AG09309 (cell line): ENCODE measurements at regions not wholly inside any gene's neighbourhood (a gene's known extent, or its start where the extent isn't known, plus 50 kb on each side); places are given as distances from the start of the nearest gene placed in this dataset.

Experiments
- DNase-seq: peaks from one replicate; pipeline ENCODE4 v3.0.0-alpha.2; 2010; ENCODE audit warnings: low read depth
- H3K4me3 ChIP-seq: 2 replicates; pipeline ENCODE4 v1.5.1; 2011; ENCODE audit warnings: mild to moderate bottlenecking, low read depth, low read length, moderate library complexity; ENCODE audit not compliant: control insufficient read depth
- TF ChIP-seq, protein P1 (sequence below): IDR thresholded peaks from 2 replicates; pipeline ENCODE4 v1.5.1; 2011; ENCODE audit warnings: mild to moderate bottlenecking, low read depth, low read length, inconsistent platforms; ENCODE audit not compliant: insufficient read depth, control insufficient read depth; ENCODE audit errors: missing control alignments

DNA sequence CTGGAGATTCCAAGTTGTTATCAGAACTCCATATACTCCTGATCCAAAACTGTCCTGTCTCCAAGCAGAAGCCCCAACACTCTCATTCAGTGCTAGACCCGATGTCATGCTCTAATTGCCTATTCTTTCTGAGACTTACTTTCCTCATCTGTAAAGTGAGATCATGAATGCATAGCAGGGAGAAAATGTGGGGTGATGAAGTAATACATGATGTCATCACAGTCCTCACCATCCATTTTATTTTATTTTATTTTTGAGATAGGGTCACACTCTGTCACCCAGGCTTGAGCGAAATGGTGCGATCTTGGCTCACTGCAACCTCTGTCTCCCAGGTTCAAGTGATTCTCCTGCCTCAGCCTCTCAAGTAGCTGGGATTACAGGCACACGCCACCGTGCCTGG lies 1554.0 kb upstream of the ADGRL3 start:
- TF ChIP-seq, protein P1, sequence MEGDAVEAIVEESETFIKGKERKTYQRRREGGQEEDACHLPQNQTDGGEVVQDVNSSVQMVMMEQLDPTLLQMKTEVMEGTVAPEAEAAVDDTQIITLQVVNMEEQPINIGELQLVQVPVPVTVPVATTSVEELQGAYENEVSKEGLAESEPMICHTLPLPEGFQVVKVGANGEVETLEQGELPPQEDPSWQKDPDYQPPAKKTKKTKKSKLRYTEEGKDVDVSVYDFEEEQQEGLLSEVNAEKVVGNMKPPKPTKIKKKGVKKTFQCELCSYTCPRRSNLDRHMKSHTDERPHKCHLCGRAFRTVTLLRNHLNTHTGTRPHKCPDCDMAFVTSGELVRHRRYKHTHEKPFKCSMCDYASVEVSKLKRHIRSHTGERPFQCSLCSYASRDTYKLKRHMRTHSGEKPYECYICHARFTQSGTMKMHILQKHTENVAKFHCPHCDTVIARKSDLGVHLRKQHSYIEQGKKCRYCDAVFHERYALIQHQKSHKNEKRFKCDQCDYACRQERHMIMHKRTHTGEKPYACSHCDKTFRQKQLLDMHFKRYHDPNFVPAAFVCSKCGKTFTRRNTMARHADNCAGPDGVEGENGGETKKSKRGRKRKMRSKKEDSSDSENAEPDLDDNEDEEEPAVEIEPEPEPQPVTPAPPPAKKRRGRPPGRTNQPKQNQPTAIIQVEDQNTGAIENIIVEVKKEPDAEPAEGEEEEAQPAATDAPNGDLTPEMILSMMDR: no peak
- no peak for DNase-seq
- H3K4me3 ChIP-seq: no peak overlapping the region

DNA sequence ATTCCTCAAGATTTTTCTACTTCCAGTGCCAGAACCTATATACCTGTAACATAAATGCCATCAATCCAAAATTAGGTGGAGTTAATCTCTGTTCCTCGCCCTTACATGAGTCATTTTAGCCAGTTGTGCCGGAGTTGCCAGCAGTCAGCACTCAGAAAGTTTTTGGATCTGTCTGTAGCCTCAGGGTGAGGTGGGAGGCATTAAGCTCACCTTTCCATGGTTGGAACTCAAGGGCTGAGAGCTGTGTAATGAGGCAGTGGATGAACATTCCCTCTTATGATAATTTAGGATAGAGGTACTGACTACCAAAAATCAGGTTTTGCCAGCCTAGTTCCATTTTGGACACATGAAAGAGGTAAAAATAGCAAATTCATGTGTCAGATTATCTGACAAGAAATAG lies 1553.1 kb upstream of the ADGRL3 start:
- no peak for DNase-seq

DNA sequence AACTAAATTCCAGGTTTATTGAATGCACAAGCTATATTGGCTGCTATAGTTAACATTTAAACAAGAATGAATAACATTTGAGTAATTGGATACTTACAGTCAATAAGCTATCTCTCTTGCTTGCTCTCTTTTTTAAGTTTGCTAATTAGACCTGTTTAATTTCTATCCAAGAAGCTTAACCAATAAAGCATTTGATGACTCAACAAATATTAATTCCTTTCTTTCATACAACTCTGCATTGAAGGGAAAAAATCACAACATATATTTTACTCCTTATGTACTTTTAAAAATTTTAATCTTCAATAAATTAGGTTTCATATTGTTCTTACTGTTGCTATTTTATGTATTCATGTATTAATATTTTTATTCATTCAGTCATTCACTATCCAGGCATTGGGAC lies 1552.6 kb upstream of the ADGRL3 start:
- no peak for DNase-seq
- TF ChIP-seq, protein P1: no peak
- no peak overlapping the region for H3K4me3 ChIP-seq

More for the DNA sequence above, 1553.1 kb upstream of the ADGRL3 start:
- no peak overlapping the region for H3K4me3 ChIP-seq
- TF ChIP-seq, protein P1: no peak

DNA sequence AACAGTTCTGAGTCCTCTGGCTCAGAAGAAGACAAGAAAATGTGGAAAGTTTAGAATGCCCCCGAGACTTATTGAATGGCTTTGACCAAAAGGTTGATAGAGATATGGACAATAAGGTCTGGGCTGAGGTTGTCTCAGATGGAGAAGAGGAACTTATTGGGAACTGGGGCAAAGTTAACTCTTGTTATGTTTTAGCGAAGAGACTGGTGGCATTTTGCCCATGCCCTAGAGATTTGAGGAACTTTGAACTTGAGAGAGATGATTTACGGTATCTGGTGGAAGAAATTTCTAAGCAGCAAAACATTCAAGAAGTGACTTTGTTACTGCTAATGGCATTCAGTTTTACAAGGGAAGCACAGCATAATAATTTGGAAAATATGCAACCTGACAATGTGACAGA lies 1549.3 kb upstream of the ADGRL3 start:
- H3K4me3 ChIP-seq: no peak overlapping the region
- no peak for DNase-seq
- TF ChIP-seq, protein P1: no peak

DNA sequence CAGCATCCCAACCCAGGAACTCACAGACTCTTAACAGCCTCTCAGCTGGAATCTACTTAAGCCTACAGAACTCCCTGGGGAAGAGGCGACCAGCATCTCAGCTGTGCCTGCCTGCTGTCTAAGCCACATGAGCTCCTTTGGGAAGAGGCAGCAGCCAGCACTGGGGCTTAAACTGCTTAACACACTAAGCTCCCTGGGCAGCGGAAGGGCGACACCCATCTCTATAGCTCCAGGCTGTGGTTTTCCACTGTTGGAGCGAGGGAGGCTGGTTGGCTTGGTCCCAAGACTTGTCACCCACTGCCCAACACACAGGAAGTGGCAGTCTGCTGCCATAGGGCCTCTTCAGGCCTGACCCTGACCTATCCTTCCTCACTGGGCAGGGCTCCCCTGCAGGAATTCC lies 1544.1 kb upstream of the ADGRL3 start:
- no peak overlapping the region for H3K4me3 ChIP-seq
- no peak for DNase-seq
- TF ChIP-seq, protein P1: no peak

DNA sequence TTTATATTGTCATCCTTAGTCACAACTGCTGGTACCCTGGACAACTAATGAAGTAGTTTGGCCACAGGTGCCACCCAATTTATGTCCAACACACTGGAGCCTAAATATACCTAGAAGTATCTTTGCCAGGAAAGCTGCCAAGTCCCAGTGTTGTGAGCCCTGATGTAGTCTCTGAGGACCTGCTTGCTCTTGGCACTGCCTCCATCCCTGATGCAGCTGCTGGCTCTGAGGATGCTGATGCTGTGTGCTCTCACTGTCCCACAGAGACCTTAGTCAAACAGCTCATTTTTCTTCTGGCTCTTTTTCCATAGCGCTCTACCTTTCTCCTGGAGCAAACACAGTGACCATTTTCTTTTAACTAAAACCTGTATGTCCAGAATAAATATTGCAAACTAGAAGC lies 1535.4 kb upstream of the ADGRL3 start:
- no peak overlapping the region for H3K4me3 ChIP-seq
- DNase-seq: no peak
- TF ChIP-seq, protein P1: no peak

DNA sequence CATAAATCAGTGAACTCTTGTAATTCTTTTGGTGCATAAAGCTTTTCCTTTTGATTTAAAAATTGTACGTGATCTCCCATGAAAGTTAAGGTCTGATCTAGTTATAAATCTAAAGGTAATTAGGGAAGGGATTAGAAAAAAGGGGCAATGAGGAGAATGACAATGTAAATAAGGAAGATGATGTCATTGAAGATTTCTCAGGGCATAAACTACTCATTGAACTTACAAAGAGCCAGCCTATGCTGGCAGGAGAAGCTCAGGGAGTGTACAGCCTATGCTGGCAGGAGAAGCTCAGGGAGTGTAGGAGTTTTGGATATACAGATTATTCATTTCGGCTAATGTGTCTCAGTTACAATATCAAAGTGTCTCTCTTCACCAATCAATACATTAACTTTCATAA lies 1533.5 kb upstream of the ADGRL3 start:
- no peak overlapping the region for H3K4me3 ChIP-seq
- TF ChIP-seq, protein P1: no peak

More for the DNA sequence above, 1533.5 kb upstream of the ADGRL3 start:
- DNase-seq: no peak
